HG02884 (cell line): ENCODE measurements at regions not wholly inside any gene's neighbourhood (a gene's known extent, or its start where the extent isn't known, plus 50 kb on each side); places are given as distances from the start of the nearest gene placed in this dataset.

Source experiments
- ATAC-seq: cut with Tn5 transposase; IDR thresholded peaks from one replicate; pipeline ENCODE4 v1.9.1; 2021; ENCODE audit warnings: mild to moderate bottlenecking, moderate library complexity; ENCODE audit not compliant: unreplicated experiment

GRCh38 chr1:21347072-21347581 lies 56.9 kb upstream of the ECE1 start:
- ATAC-seq, result no peak

- ATAC-seq, result no peak
Observed at GRCh38 chr1:21346365-21347071, 56.3 kb upstream of the ECE1 start.

DNA sequence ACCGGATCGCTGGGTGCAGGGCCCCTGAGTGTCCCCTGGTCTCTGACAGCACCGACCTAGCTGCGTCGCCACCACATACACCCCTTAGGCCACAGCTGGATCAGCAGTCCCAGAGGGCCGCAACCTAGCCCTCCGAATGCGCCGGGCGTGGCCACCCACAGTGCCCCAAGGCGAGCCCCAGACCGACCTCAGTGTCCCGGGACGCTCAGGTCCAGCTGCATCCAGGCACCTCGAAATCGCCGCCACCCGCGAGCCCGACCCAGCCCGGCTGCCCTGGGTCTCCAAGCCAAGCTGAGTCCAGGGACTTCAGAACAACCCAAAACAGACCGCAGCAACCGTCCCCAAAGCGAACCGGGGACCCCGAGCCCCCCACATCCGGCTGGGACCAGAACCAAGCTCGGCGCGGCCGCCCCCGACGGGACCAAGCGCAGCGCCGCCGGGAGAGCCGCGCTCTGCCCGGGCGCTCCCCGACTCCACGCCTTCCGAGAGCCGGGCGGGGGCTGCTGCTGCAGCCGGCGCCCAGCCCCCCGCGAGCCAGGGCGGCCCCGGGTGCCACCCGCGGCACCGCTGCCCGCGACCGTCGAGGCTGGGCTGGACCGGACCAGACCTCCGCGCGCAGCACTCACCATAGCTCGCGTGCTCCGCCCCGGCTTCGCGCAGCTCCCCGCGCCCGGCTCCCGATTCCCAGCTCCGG lies 54.6 kb upstream of the ECE1 start:
- peak; percentile 10 for ATAC-seq

- ATAC-seq, result no peak
Observed at GRCh38 chr1:21344098-21344749, 54.0 kb upstream of the ECE1 start.

GRCh38 chr1:21342961-21343838 lies 52.9 kb upstream of the ECE1 start:
- ATAC-seq, result no peak

- ATAC-seq, result no peak
Observed at GRCh38 chr1:21341517-21342078, 51.3 kb upstream of the ECE1 start.

- ATAC-seq, result no peak
Observed at GRCh38 chr1:21341022-21341421, 50.8 kb upstream of the ECE1 start.

- ATAC-seq, result no peak
Observed at GRCh38 chr1:21340230-21340945, 50.1 kb upstream of the ECE1 start.
